HG03460 (cell line): ENCODE measurements at regions not wholly inside any gene's neighbourhood (a gene's known extent, or its start where the extent isn't known, plus 50 kb on each side); places are given as distances from the start of the nearest gene placed in this dataset.
"Not testable (repeated sequence)": the region's sequence is repeated elsewhere in the genome, so short reads cannot be mapped to it uniquely, and the experiment has no call there.

Experiments used
- ATAC-seq: cut with Tn5 transposase; IDR thresholded peaks from one replicate; pipeline ENCODE4 v1.9.1; 2021; ENCODE audit not compliant: unreplicated experiment

- ATAC-seq = no peak
These were observed 1510.1 kb downstream of the MAT2B start for GRCh38 chr5:165015547-165015946.

GRCh38 chr5:165026971-165027370 is 1521.6 kb downstream of the MAT2B start:
- ATAC-seq = no peak

- no peak for ATAC-seq
These were observed 1522.9 kb downstream of the MAT2B start for GRCh38 chr5:165028356-165028755.

GRCh38 chr5:165029099-165029870 is 1523.9 kb downstream of the MAT2B start:
- no peak for ATAC-seq

GRCh38 chr5:165030971-165031370 is 1525.6 kb downstream of the MAT2B start:
- no peak for ATAC-seq

GRCh38 chr5:165031371-165031770 is 1526.0 kb downstream of the MAT2B start:
- ATAC-seq = no peak

- no peak for ATAC-seq
These were observed 1530.1 kb downstream of the MAT2B start for GRCh38 chr5:165035520-165035919.

- no peak for ATAC-seq
These were observed 1534.3 kb downstream of the MAT2B start for GRCh38 chr5:165039748-165040147.

GRCh38 chr5:165045941-165046340 is 1540.5 kb downstream of the MAT2B start:
- ATAC-seq = not testable (repeated sequence)

GRCh38 chr5:165055476-165055875 is 1550.1 kb downstream of the MAT2B start:
- ATAC-seq = no peak

- ATAC-seq = no peak
These were observed 1551.7 kb downstream of the MAT2B start for GRCh38 chr5:165057145-165057544.

- no peak for ATAC-seq
These were observed 1561.4 kb downstream of the MAT2B start for GRCh38 chr5:165066751-165067385.

GRCh38 chr5:165076686-165077085 is 1571.3 kb downstream of the MAT2B start:
- no peak for ATAC-seq

GRCh38 chr5:165079389-165079788 is 1574.0 kb downstream of the MAT2B start:
- no peak for ATAC-seq

- ATAC-seq = no peak
These were observed 1578.0 kb downstream of the MAT2B start for GRCh38 chr5:165083394-165083793.

GRCh38 chr5:165086465-165086864 is 1581.0 kb downstream of the MAT2B start:
- ATAC-seq = no peak

- no peak for ATAC-seq
These were observed 1589.4 kb downstream of the MAT2B start for GRCh38 chr5:165094782-165095181.

GRCh38 chr5:165101709-165102108 is 1596.3 kb downstream of the MAT2B start:
- no peak for ATAC-seq

- ATAC-seq = no peak
These were observed 1599.2 kb downstream of the MAT2B start for GRCh38 chr5:165104611-165105010.

GRCh38 chr5:165108809-165109208 is 1603.4 kb downstream of the MAT2B start:
- ATAC-seq = no peak

- ATAC-seq = no peak
These were observed 1613.8 kb downstream of the MAT2B start for GRCh38 chr5:165119175-165119574.

- ATAC-seq = no peak
These were observed 1621.2 kb downstream of the MAT2B start for GRCh38 chr5:165126598-165126997.

- no peak for ATAC-seq
These were observed 1622.5 kb downstream of the MAT2B start for GRCh38 chr5:165127941-165128340.
